Neuronal stem cell (in vitro differentiated cells): ENCODE measurements at regions not wholly inside any gene's neighbourhood (a gene's known extent, or its start where the extent isn't known, plus 50 kb on each side); places are given as distances from the start of the nearest gene placed in this dataset.

Experiments used
- DNase-seq: peaks from one replicate; pipeline ENCODE4 v3.0.0-alpha.2; 2013; ENCODE audit warnings: low spot score
- H2AFZ ChIP-seq: one replicate; pipeline ENCODE4 v1.6.1; 2013; ENCODE audit warnings: mild to moderate bottlenecking, low read length, inconsistent platforms
- H2AK5ac ChIP-seq: 2 replicates; pipeline ENCODE4 v1.6.1; 2013; ENCODE audit warnings: low read depth, mild to moderate bottlenecking, inconsistent platforms, low read length, moderate library complexity, mixed read lengths
- H2BK120ac ChIP-seq: 2 replicates; pipeline ENCODE4 v1.6.1; 2013; ENCODE audit warnings: low read depth, mild to moderate bottlenecking, inconsistent platforms, low read length, moderate library complexity, mixed read lengths
- H2BK12ac ChIP-seq: one replicate; pipeline ENCODE4 v1.6.1; 2013; ENCODE audit warnings: low read length, inconsistent platforms
- H2BK15ac ChIP-seq: 2 replicates; pipeline ENCODE4 v1.6.1; 2013; ENCODE audit warnings: mild to moderate bottlenecking, low read length, inconsistent platforms, mixed read lengths
- H2BK5ac ChIP-seq: one replicate; pipeline ENCODE4 v1.6.1; 2013; ENCODE audit warnings: inconsistent platforms, mild to moderate bottlenecking, low read length, moderate library complexity
- H3K14ac ChIP-seq: one replicate; pipeline ENCODE4 v1.6.1; 2013; ENCODE audit warnings: low read length, inconsistent platforms
- H3K18ac ChIP-seq: 2 replicates; pipeline ENCODE4 v1.6.1; 2013; ENCODE audit warnings: low read length, inconsistent platforms
- H3K23ac ChIP-seq: 2 replicates; pipeline ENCODE4 v1.6.1; 2013; ENCODE audit warnings: low read depth, mild to moderate bottlenecking, mixed read lengths, low read length, inconsistent platforms; ENCODE audit not compliant: poor library complexity
- H3K27ac ChIP-seq: replicated peaks from 3 replicates; pipeline ENCODE4 v1.5.1; 2013; ENCODE audit warnings: low read length, inconsistent platforms
- H3K27me3 ChIP-seq, 3 experiments: 2 replicates each; pipeline ENCODE4 v1.6.1; 2013; ENCODE audit warnings: low read length in 3 of 3, mild to moderate bottlenecking in 2 of 3, inconsistent platforms in 1 of 3, low read depth in 1 of 3, mixed read lengths in 1 of 3, moderate library complexity in 1 of 3; ENCODE audit not compliant: control insufficient read depth in 3 of 3, insufficient read depth in 3 of 3
- H3K36me3 ChIP-seq, 2 donors: replicated peaks in 1 of 2; 2 replicates each; pipeline ENCODE4 v1.6.1; 2013; ENCODE audit warnings: low read length in 2 of 2; ENCODE audit not compliant: control insufficient read depth in 2 of 2, insufficient read depth in 2 of 2
- H3K4ac ChIP-seq: 2 replicates; pipeline ENCODE4 v1.6.1; 2013; ENCODE audit warnings: inconsistent platforms, mild to moderate bottlenecking, low read length, moderate library complexity
- H3K4me1 ChIP-seq, 2 donors: 1 replicate in 1 of 2; 2 replicates in 1 of 2; pipeline ENCODE4 v1.6.1; 2013; ENCODE audit warnings: low read length in 2 of 2, low read depth in 1 of 2; ENCODE audit not compliant: control insufficient read depth in 2 of 2, insufficient read depth in 1 of 2
- H3K4me2 ChIP-seq: one replicate; pipeline ENCODE4 v1.6.1; 2013; ENCODE audit warnings: mild to moderate bottlenecking, low read length, inconsistent platforms; ENCODE audit not compliant: insufficient read depth, poor library complexity, severe bottlenecking
- H3K4me3 ChIP-seq, 2 donors: 2 replicates each; pipeline ENCODE4 v1.5.1; 2013; ENCODE audit warnings: low read length in 2 of 2, mild to moderate bottlenecking in 2 of 2, inconsistent platforms in 1 of 2, moderate library complexity in 1 of 2
- H3K79me1 ChIP-seq: one replicate; pipeline ENCODE4 v1.6.1; 2013; ENCODE audit warnings: low read depth, mild to moderate bottlenecking, inconsistent platforms, low read length, moderate library complexity
- H3K9ac ChIP-seq: one replicate; pipeline ENCODE4 v1.6.1; 2013; ENCODE audit warnings: mild to moderate bottlenecking, low read depth, low read length, inconsistent platforms; ENCODE audit not compliant: poor library complexity
- H3K9me3 ChIP-seq, 2 donors: replicated peaks in 1 of 2; 2 replicates each; pipeline versions ENCODE3 to v1.6.1; 2013; ENCODE audit warnings: low read length in 2 of 2, mild to moderate bottlenecking in 2 of 2, inconsistent platforms in 1 of 2, low read depth in 1 of 2, mixed read lengths in 1 of 2, moderate library complexity in 1 of 2; ENCODE audit not compliant: control insufficient read depth in 2 of 2, insufficient read depth in 1 of 2
- H4K8ac ChIP-seq: one replicate; pipeline ENCODE4 v1.6.1; 2013; ENCODE audit warnings: low read depth, mild to moderate bottlenecking, inconsistent platforms, low read length, moderate library complexity
- H4K91ac ChIP-seq: one replicate; pipeline ENCODE4 v1.6.1; 2013; ENCODE audit warnings: low read length, low read depth, mild to moderate bottlenecking, inconsistent platforms; ENCODE audit not compliant: poor library complexity
- WGBS, 2 donors: extraction: QIAGEN DNeasy Blood & Tissue Kit; methylation state at CpG; one replicate each; pipeline ENCODE4 v1.1.7; 2013; ENCODE audit warnings: missing lambda C conversion rate in 2 of 2, mixed read lengths in 1 of 2; ENCODE audit not compliant: insufficient read length in 2 of 2, insufficient replicate concordance in 1 of 2; ENCODE audit errors: extremely low coverage in 2 of 2; 5-methylcytosine and 5-hydroxymethylcytosine counted together

- Histone ChIP-seq H3K9ac (no peak overlapping the region), H3K4me3 (no peak overlapping the region), H3K9me3 (no peaks in the 10 kb centered on the region), H4K8ac (no peak overlapping the region), H3K18ac (no peak overlapping the region), H2AK5ac (no peak overlapping the region), H3K4ac (no peak overlapping the region), H2BK15ac (no peak overlapping the region), H3K27me3 (peaks cover 0 to 3% (median 0%) of the 10 kb centered on the region in 3 experiments), H2BK120ac (no peak overlapping the region), H3K23ac (no peak overlapping the region), H3K4me2 (no peak overlapping the region), H2BK12ac (no peak overlapping the region), H3K36me3 (no peaks in the 10 kb centered on the region), H3K27ac (no peak overlapping the region), H3K79me1 (peaks cover 2% of the 10 kb centered on the region), H3K4me1 (peaks cover 0 to 2% of the 10 kb centered on the region in 2 donors), H4K91ac (no peak overlapping the region), H2AFZ (no peak overlapping the region), H2BK5ac (no peak overlapping the region), H3K14ac (no peak overlapping the region)
- DNase-seq, result no peak
- WGBS, 2 donors, result no CpG with 5 or more reads among the region's 2 CpGs
Observed at GRCh38 chr1:209491031-209491430, 92.5 kb upstream of the CAMK1G start.

- H4K8ac ChIP-seq, result no peak overlapping the region
- peaks cover 2% of the 10 kb centered on the region for H3K79me1 ChIP-seq
- peaks cover 0 to 2% of the 10 kb centered on the region in 2 donors for H3K4me1 ChIP-seq
- no peak overlapping the region for H3K4ac ChIP-seq
- no peak overlapping the region for H2BK12ac ChIP-seq
- no peak overlapping the region for H3K9ac ChIP-seq
- WGBS, 2 donors, result no CpG with 5 or more reads among the region's 1 CpG
- no peak overlapping the region for H2AK5ac ChIP-seq
- H2BK120ac ChIP-seq, result no peak overlapping the region
- no peak overlapping the region for H3K4me3 ChIP-seq
- no peak overlapping the region for H4K91ac ChIP-seq
- H3K14ac ChIP-seq, result no peak overlapping the region
- peaks cover 0 to 3% (median 0%) of the 10 kb centered on the region in 3 experiments for H3K27me3 ChIP-seq
- no peak overlapping the region for H3K23ac ChIP-seq
- H3K36me3 ChIP-seq, result no peaks in the 10 kb centered on the region
- no peak overlapping the region for H2BK15ac ChIP-seq
- H3K9me3 ChIP-seq, result no peaks in the 10 kb centered on the region
- H2BK5ac ChIP-seq, result no peak overlapping the region
- H3K4me2 ChIP-seq, result no peak overlapping the region
- no peak overlapping the region for H2AFZ ChIP-seq
- no peak for DNase-seq
- H3K18ac ChIP-seq, result no peak overlapping the region
- no peak overlapping the region for H3K27ac ChIP-seq
Observed at GRCh38 chr1:209491496-209491895, 92.0 kb upstream of the CAMK1G start.

- Histone ChIP-seq H2AFZ (no peak overlapping the region), H2BK12ac (no peak overlapping the region), H3K9ac (no peak overlapping the region), H3K4me1 (peaks cover 0 to 2% of the 10 kb centered on the region in 2 donors), H3K9me3 (no peaks in the 10 kb centered on the region), H2BK5ac (no peak overlapping the region), H4K8ac (no peak overlapping the region), H3K4me3 (no peak overlapping the region), H3K79me1 (peaks cover 2% of the 10 kb centered on the region), H3K36me3 (no peaks in the 10 kb centered on the region), H3K27me3 (peaks cover 0 to 3% (median 0%) of the 10 kb centered on the region in 3 experiments), H4K91ac (no peak overlapping the region), H3K27ac (no peak overlapping the region), H2BK120ac (no peak overlapping the region), H3K4ac (no peak overlapping the region), H3K23ac (no peak overlapping the region), H3K4me2 (no peak overlapping the region), H3K18ac (no peak overlapping the region), H2BK15ac (no peak overlapping the region), H3K14ac (no peak overlapping the region), H2AK5ac (no peak overlapping the region)
- no peak for DNase-seq
- no CpG with 5 or more reads among the region's 4 CpGs for WGBS, 2 donors
Observed at GRCh38 chr1:209491897-209492296, 91.6 kb upstream of the CAMK1G start.

GRCh38 chr1:209493559-209493958, 90.0 kb upstream of the CAMK1G start:
- Histone ChIP-seq H3K4me1 (peaks cover 0 to 2% of the 10 kb centered on the region in 2 donors), H3K4me2 (no peak overlapping the region), H3K9me3 (no peaks in the 10 kb centered on the region), H3K27ac (no peak overlapping the region), H3K4ac (no peak overlapping the region), H2BK120ac (no peak overlapping the region), H4K8ac (no peak overlapping the region), H3K9ac (no peak overlapping the region), H2BK15ac (no peak overlapping the region), H3K18ac (no peak overlapping the region), H4K91ac (no peak overlapping the region), H2BK5ac (no peak overlapping the region), H3K36me3 (no peaks in the 10 kb centered on the region), H3K14ac (no peak overlapping the region), H3K23ac (no peak overlapping the region), H3K4me3 (no peak overlapping the region), H3K27me3 (peaks cover 0 to 3% (median 0%) of the 10 kb centered on the region in 3 experiments), H3K79me1 (peaks cover 2% of the 10 kb centered on the region), H2AFZ (no peak overlapping the region), H2BK12ac (no peak overlapping the region), H2AK5ac (no peak overlapping the region)
- no peak for DNase-seq
